ENCODE measurements at regions not wholly inside any gene's neighbourhood (a gene's known extent, or its start where the extent isn't known, plus 50 kb on each side); places are given as distances from the start of the nearest gene placed in this dataset.

DNA sequence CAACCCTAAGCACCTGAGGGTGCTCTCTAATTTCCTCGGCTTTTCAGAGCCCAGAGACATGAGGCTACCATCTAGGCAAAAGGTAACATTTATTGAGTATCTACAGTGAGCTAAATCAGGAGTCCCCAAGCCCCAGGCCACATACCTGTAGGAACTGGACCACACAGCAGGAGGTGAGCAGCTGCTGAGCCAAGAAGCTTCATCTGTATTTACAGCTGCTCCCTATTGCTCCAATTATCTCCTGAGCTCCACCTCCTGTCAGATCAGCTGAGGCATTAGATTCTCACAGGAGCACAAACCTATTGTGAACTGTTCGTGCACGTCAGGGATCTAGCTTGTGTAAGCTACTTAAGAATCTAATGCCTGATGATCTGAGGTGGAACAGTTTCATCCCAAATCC is 70.2 kb downstream of the RND3 start:
- H3K4me1 ChIP-seq (ENCODE audit: control insufficient read depth in 1 of 2, insufficient read depth in 2 of 2, low read depth in 1 of 2, low read length in 1 of 2): no peaks in the 10 kb centered on the region
- H3K4me2 ChIP-seq: no peak overlapping the region
- ChIA-PET POLR2A (no interaction called here), CTCF (no interaction called here)
- H3K36me3 ChIP-seq (replicated peaks in 1 of 2; ENCODE audit: control insufficient read depth in 1 of 2, insufficient read depth in 2 of 2, low read length in 1 of 2): no peaks in the 10 kb centered on the region
- H3K27ac ChIP-seq (ENCODE audit: low read depth in 2 of 2, low read length in 1 of 2): no peak overlapping the region
- H3K9ac ChIP-seq: no peak overlapping the region
- no peaks in the 10 kb centered on the region for H4K20me1 ChIP-seq (ENCODE audit: insufficient read depth)
- H3K27me3 ChIP-seq (ENCODE audit: insufficient read depth): no peaks in the 10 kb centered on the region
- H3K9me2 ChIP-seq: no peaks in the 10 kb centered on the region
- no peak overlapping the region for H2AFZ ChIP-seq (ENCODE audit: low read depth)
- no peak overlapping the region for H3K4me3 ChIP-seq (ENCODE audit: low read depth in 2 of 2, low read length in 1 of 2)
- TF ChIP-seq, protein P1, sequence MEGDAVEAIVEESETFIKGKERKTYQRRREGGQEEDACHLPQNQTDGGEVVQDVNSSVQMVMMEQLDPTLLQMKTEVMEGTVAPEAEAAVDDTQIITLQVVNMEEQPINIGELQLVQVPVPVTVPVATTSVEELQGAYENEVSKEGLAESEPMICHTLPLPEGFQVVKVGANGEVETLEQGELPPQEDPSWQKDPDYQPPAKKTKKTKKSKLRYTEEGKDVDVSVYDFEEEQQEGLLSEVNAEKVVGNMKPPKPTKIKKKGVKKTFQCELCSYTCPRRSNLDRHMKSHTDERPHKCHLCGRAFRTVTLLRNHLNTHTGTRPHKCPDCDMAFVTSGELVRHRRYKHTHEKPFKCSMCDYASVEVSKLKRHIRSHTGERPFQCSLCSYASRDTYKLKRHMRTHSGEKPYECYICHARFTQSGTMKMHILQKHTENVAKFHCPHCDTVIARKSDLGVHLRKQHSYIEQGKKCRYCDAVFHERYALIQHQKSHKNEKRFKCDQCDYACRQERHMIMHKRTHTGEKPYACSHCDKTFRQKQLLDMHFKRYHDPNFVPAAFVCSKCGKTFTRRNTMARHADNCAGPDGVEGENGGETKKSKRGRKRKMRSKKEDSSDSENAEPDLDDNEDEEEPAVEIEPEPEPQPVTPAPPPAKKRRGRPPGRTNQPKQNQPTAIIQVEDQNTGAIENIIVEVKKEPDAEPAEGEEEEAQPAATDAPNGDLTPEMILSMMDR (IDR thresholded peaks at IDR 0.05): no peak
- TF ChIP-seq, protein P2, sequence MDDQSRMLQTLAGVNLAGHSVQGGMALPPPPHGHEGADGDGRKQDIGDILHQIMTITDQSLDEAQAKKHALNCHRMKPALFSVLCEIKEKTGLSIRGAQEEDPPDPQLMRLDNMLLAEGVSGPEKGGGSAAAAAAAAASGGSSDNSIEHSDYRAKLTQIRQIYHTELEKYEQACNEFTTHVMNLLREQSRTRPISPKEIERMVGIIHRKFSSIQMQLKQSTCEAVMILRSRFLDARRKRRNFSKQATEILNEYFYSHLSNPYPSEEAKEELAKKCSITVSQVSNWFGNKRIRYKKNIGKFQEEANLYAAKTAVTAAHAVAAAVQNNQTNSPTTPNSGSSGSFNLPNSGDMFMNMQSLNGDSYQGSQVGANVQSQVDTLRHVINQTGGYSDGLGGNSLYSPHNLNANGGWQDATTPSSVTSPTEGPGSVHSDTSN (IDR thresholded peaks at IDR 0.05): no peak
- TF ChIP-seq MXI1 (IDR thresholded peaks at IDR 0.05; ENCODE audit: low read depth, low read length) (no peak), RXRA (IDR thresholded peaks at IDR 0.05; ENCODE audit: borderline replicate concordance, low read depth) (no peak), GATA2 (CRISPR knock-in tag; IDR thresholded peaks at IDR 0.05) (no peak), MEF2A (IDR thresholded peaks at IDR 0.05; ENCODE audit: borderline replicate concordance, low read depth) (no peak), EP300 (IDR thresholded peaks at IDR 0.05; ENCODE audit: borderline replicate concordance in 1 of 2, low read depth in 1 of 2, low read length in 1 of 2) (no peak), EZH2phosphoT487 (IDR thresholded peaks at IDR 0.05; ENCODE audit: borderline replicate concordance, low read depth) (no peak), TEAD4 (IDR thresholded peaks at IDR 0.05; ENCODE audit: borderline replicate concordance, insufficient read depth) (no peak), NRF1 (IDR thresholded peaks at IDR 0.05; ENCODE audit: low read depth, low read length) (no peak), ELF1 (IDR thresholded peaks at IDR 0.05) (no peak), FOXM1 (IDR thresholded peaks at IDR 0.05; ENCODE audit: low read depth) (no peak), RCOR1 (IDR thresholded peaks at IDR 0.05; ENCODE audit: low read length) (no peak), FOXJ3 (CRISPR knock-in tag; IDR thresholded peaks at IDR 0.05) (no peak), YY1 (IDR thresholded peaks at IDR 0.05; ENCODE audit: low read depth) (no peak)
- TF ChIP-seq, protein P3, sequence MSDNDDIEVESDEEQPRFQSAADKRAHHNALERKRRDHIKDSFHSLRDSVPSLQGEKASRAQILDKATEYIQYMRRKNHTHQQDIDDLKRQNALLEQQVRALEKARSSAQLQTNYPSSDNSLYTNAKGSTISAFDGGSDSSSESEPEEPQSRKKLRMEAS (IDR thresholded peaks at IDR 0.05; ENCODE audit: low read depth): no peak
- TF ChIP-seq, protein P4, sequence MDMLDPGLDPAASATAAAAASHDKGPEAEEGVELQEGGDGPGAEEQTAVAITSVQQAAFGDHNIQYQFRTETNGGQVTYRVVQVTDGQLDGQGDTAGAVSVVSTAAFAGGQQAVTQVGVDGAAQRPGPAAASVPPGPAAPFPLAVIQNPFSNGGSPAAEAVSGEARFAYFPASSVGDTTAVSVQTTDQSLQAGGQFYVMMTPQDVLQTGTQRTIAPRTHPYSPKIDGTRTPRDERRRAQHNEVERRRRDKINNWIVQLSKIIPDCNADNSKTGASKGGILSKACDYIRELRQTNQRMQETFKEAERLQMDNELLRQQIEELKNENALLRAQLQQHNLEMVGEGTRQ (IDR thresholded peaks at IDR 0.05; ENCODE audit: borderline replicate concordance, low read depth, low read length): no peak
- H3K9me3 ChIP-seq: no peaks in the 10 kb centered on the region
- no peaks in the 10 kb centered on the region for H3K79me2 ChIP-seq (ENCODE audit: insufficient read depth)
- DNase-seq: no peak
- 91% methylated on average over 3 of the region's 3 CpGs for WGBS (ENCODE audit: low lambda C conversion rate)
- no peaks in the 10 kb centered on the region for H3F3A ChIP-seq (replicated peaks; ENCODE audit: insufficient read depth)
